NB4 (cell line): ENCODE measurements at regions not wholly inside any gene's neighbourhood (a gene's known extent, or its start where the extent isn't known, plus 50 kb on each side); places are given as distances from the start of the nearest gene placed in this dataset.

ENCODE experiments used
- DNase-seq: peaks from one replicate; pipeline ENCODE4 v3.0.0; 2010; ENCODE audit warnings: low read depth
- H3K4me3 ChIP-seq: one replicate; pipeline ENCODE4 v1.5.1; 2011; ENCODE audit warnings: mild to moderate bottlenecking, low read depth, low read length, moderate library complexity
- MYC ChIP-seq: IDR thresholded peaks from 2 replicates; pipeline ENCODE4 v1.6.1; 2011; ENCODE audit warnings: low read depth, low read length
- POLR2A ChIP-seq: IDR thresholded peaks from 2 replicates; pipeline ENCODE4 v1.6.1; 2011; ENCODE audit warnings: mild to moderate bottlenecking; ENCODE audit not compliant: insufficient read length; ENCODE audit errors: extremely low read depth
- TF ChIP-seq, protein P1 (sequence below): IDR thresholded peaks from 2 replicates; pipeline ENCODE4 v1.6.1; 2011; ENCODE audit warnings: low read depth, low read length
- TF ChIP-seq, protein P2 (sequence below): IDR thresholded peaks from one replicate; pipeline ENCODE4 v1.5.1; 2012; ENCODE audit warnings: low read depth, low read length

DNA sequence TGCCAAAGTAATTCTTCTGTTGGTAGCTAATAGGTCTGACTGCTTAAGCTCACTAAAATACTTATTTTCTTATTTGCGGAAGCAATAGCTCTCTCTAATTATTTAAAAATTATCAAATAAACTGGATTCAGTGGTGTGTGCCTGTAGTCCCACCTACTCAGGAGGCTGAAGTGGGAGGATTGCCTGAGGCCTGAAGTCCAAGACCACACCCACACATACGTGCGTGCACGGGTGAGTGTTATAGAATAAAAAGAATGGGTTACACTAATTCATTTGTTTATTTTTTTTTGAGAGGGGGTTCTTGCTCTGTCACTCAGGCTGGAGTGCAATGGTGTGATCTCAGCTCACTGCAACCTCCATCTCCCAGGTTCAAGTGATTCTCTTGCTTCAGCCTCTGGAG lies 94.2 kb upstream of the HNRNPU start:
- no peak overlapping the region for H3K4me3 ChIP-seq
- DNase-seq: no peak
- TF ChIP-seq, protein P1, sequence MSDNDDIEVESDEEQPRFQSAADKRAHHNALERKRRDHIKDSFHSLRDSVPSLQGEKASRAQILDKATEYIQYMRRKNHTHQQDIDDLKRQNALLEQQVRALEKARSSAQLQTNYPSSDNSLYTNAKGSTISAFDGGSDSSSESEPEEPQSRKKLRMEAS: no peak
- no peak for TF ChIP-seq MYC
- TF ChIP-seq, protein P2, sequence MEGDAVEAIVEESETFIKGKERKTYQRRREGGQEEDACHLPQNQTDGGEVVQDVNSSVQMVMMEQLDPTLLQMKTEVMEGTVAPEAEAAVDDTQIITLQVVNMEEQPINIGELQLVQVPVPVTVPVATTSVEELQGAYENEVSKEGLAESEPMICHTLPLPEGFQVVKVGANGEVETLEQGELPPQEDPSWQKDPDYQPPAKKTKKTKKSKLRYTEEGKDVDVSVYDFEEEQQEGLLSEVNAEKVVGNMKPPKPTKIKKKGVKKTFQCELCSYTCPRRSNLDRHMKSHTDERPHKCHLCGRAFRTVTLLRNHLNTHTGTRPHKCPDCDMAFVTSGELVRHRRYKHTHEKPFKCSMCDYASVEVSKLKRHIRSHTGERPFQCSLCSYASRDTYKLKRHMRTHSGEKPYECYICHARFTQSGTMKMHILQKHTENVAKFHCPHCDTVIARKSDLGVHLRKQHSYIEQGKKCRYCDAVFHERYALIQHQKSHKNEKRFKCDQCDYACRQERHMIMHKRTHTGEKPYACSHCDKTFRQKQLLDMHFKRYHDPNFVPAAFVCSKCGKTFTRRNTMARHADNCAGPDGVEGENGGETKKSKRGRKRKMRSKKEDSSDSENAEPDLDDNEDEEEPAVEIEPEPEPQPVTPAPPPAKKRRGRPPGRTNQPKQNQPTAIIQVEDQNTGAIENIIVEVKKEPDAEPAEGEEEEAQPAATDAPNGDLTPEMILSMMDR: no peak
- no peak for TF ChIP-seq POLR2A

- no peak for DNase-seq
- TF ChIP-seq, protein P1: no peak
- no peak for TF ChIP-seq MYC
- TF ChIP-seq, protein P2: no peak
- TF ChIP-seq POLR2A: no peak
- no peak overlapping the region for H3K4me3 ChIP-seq
Observed at GRCh38 chr1:244957525-244957924, 93.2 kb upstream of the HNRNPU start.

GRCh38 chr1:244957122-244957521 lies 92.8 kb upstream of the HNRNPU start:
- no peak overlapping the region for H3K4me3 ChIP-seq
- no peak for DNase-seq
- no peak for TF ChIP-seq MYC
- TF ChIP-seq, protein P2: no peak
- no peak for TF ChIP-seq POLR2A
- TF ChIP-seq, protein P1: no peak

GRCh38 chr1:244955661-244956060 lies 91.3 kb upstream of the HNRNPU start:
- H3K4me3 ChIP-seq: no peak overlapping the region
- no peak for DNase-seq
- TF ChIP-seq MYC (no peak), POLR2A (no peak)
- TF ChIP-seq, protein P1: no peak
- TF ChIP-seq, protein P2: no peak

GRCh38 chr1:244954359-244954758 lies 90.0 kb upstream of the HNRNPU start:
- no peak for DNase-seq
- TF ChIP-seq POLR2A (no peak), MYC (no peak)
- TF ChIP-seq, protein P1: no peak
- TF ChIP-seq, protein P2: no peak
- no peak overlapping the region for H3K4me3 ChIP-seq

GRCh38 chr1:244953901-244954300 lies 89.6 kb upstream of the HNRNPU start:
- no peak overlapping the region for H3K4me3 ChIP-seq
- no peak for DNase-seq
- TF ChIP-seq MYC (no peak), POLR2A (no peak)
- TF ChIP-seq, protein P2: no peak
- TF ChIP-seq, protein P1: no peak
